ENCODE measurements at regions not wholly inside any gene's neighbourhood (a gene's known extent, or its start where the extent isn't known, plus 50 kb on each side); places are given as distances from the start of the nearest gene placed in this dataset.

- no peak for DNase-seq
Observed at GRCh38 chr1:182147951-182148350, 86.4 kb upstream of the ZNF648 start.

DNA sequence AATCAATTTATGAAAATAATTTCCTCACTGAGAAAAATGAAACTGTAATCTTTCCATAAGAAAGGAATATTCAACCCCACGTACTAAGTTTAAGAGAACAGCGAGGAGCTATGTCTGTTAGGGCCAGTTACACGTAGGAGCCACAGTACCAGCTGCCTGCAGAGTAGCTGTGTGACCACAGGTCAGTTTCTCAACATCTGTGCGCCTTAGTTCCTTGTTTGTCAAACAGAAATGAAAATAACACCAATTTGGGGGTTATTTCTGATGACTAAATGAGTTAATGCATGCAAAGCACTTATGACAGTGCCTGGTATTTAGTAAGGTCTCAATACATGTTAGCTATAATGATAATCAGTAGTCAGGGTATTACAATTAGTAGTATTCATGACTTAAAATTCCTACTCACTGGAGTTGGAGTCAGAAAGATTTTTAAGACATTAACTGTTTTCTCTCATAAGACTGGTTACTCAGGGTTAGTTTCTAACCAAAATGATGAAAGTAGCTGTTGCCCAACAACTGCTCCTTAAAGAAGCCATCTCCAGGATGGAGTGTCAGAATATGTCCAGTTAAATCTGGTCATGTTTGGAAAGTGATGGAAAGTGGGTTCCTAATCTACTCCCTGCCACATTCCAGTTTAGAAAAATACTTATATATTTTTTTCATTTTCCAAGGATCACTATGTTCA, 85.8 kb upstream of the ZNF648 start:
- DNase-seq = no peak

DNA sequence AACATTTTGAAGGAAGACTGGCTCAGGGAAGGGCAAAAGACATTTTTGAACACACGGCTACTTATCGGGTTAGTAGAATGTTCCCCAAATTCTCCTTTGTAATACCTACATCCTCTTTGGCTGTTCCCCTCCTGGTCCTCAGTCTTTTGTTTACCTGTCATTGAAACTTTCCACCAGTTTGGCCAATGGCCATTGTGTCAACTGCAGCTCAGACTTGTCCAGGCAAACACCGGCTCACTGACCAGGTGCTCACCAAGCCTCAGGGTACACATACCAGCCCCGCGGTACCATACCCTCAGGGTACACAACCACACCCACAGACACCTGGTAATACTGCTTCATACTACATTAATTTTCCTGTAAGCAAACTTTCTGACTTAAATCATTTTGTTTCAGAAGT, 84.8 kb upstream of the ZNF648 start:
- no peak for DNase-seq

DNA sequence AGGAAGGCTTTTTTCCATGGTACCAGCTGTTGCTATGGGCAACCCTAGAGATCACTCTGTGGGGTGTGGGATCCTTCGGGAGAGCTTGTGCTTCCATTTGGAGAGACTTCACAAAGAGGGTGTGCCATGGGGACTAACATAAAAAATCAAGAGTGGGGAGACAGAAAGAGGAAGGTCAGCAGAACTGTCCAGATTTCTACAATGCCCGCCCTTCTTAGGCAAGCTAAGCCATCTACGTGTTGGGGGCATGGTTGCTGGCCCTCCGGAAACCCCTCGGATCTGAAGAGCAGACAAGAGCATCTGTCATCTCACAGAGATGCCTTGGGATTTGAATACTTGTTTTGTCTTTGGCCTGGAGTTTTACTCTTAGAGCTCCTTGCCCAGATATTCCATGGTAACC, 83.9 kb upstream of the ZNF648 start:
- no peak for DNase-seq

- no peak for DNase-seq
Observed at GRCh38 chr1:182144646-182145030, 83.1 kb upstream of the ZNF648 start.

DNA sequence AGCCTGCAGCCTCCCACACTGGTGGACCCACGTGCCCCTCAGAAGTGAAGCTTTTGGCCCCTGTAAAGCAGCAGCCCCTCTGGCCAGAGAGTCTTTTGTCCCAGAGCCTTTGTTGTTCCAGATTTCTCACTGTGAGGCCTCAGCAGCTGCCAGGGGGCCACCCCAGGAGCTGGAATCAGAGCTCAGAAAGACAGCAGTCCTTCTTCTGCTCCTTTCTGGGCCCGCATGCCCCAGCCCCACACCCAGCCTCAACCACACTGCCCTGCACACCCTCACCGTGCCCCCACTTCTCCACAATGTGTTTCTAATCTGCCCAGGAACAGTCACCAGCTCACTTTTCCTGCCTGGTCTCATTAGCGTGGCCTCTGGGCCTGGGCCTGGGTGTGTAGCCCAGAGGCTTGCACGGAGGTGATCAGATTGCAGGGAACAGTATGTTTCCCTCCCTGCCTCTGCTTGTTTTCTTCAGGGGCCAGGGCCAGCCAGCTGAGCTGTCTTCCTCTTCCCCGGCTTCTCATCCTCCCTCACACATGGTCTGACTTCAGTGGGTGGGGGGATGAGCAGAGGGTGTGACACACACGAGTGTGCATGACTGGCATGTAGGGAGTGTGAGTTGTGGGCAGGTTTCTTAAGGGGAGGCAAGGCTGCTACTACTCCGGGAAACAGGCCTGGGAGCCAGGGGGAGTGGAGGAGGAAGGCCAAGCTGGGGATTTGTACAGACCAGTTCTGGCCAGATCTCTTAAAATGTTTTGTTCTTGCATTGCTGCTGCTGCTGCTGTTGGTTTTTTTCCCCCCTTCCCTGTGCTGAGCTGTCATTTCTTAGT, 82.5 kb upstream of the ZNF648 start:
- no peak for DNase-seq

DNA sequence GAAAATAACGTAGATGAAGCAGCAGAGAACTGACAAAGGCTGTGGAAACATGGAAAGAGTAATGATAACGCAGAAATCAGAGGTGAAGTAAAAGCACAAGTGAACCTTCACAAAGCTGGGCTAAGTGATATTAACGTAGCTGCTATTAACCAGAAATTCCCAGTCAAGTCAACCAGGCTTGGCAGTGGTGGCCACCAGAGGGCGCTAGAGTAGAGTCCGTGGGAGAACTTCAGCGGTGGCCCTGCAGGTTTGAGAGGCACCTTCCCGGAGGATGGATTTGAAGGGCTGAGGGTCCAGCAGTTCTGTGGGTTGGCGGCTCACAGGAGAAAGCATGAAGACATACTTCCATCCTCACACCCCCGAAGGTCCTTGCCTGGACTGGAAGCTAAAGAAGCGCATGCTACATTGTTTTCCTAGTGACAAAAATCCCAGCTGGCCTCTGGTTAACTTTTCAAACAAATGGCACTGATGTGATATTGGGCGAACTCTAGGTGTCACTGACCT, 81.7 kb upstream of the ZNF648 start:
- DNase-seq = peak; percentile 85

DNA sequence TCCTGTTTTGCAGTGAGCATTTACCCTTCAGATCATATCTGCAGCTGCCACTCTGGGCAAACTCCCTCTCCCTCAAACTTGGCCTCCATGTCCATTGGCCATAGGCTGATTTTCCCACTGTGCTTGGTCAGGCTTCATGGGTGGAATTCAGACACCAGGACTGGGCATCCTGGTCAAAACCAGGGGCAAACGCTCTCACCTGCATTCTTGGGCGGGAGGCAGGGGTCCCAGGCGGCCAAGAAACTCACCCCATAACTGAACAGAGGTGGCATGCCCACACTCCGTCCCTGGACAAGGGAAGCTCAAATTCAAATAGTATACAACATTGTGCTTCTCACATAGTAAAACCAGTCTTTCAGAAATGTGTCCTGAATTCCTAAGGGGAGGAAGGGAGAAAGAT, 81.1 kb upstream of the ZNF648 start:
- no peak for DNase-seq

GRCh38 chr1:182141040-182141439, 79.5 kb upstream of the ZNF648 start:
- no peak for DNase-seq

GRCh38 chr1:182139496-182139895, 78.0 kb upstream of the ZNF648 start:
- peak; percentile 57 for DNase-seq

DNA sequence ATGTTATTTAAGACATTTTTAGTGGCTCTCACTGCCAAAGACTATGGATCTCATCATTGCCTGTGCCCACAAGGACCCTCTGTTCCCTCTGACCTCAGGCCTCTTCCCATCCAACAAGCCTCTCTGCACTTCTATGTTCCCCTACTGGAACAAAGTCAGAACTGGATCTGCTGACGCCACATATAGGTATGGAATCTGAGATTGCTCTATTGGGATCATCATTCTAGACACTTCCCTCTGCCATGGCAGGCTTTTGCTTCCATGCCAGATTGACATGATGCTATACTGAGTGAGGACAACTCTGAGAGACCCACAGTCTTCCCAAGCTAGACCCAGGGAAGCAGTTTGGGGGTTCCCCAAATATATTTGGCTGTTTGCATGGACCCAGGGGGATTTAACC, 76.0 kb upstream of the ZNF648 start:
- DNase-seq = no peak

DNA sequence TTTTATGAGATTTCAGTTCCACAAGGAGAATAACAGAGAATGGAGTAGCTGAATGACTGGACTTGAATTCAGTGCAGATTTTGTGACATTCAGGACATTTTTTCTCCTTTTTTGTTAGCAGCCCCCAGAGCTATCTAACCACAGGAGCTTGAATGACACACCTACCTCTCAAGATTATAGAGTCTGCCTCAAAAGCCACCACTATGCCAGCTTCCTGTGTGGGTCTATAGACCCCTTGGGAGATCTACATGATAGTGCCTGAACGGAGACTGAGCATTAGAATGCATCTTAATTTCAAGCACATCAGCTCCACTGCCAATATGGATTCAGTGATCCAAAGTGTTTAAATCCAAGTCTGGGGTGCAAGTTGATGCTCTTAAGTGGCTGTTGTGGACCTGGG, 74.4 kb upstream of the ZNF648 start:
- DNase-seq = no peak

- DNase-seq = no peak
Observed at GRCh38 chr1:182134257-182134656, 72.7 kb upstream of the ZNF648 start.

DNA sequence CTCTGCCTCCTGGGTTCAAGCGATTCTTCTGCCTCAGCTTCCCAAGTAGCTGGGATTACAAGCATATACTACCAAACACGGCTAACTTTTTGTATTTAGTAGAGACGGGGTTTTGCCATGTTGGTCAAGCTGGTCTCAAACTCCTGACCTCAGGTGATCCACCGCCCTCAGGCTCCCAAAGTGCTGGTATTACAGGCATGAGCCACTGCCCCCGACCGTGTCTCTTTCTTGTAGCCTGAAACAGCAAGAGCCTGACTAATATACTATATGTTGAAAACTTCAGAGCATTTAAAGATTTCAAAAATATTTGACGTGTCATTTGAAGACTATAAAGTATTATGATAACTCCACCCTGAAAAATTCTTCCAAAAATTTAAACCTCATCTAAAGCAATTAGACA, 71.7 kb upstream of the ZNF648 start:
- DNase-seq = no peak

DNA sequence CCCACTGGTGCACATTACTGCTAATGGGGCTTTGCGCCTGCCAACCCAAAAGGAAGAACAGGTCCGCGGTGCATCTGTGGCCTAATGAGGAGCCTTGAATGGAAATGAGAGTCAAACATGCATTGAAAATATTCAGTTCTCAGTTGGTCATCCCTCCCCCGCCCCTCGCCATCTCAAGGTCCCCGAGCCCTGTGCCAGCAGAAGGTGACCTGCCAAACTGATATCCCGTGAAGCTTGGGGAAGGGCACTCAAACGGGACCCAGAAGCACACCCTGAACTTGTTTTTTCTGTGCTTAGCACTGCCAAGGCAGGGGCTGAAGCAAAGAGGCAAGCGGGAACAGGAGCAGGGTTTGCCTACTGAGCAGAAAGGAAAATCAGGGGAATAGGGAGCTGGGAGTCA, 67.9 kb upstream of the ZNF648 start:
- no peak for DNase-seq

- DNase-seq = no peak
Observed at GRCh38 chr1:182128502-182128901, 67.0 kb upstream of the ZNF648 start.

- DNase-seq = no peak
Observed at GRCh38 chr1:182127656-182128055, 66.1 kb upstream of the ZNF648 start.

- no peak for DNase-seq
Observed at GRCh38 chr1:182126272-182126800, 64.8 kb upstream of the ZNF648 start.

DNA sequence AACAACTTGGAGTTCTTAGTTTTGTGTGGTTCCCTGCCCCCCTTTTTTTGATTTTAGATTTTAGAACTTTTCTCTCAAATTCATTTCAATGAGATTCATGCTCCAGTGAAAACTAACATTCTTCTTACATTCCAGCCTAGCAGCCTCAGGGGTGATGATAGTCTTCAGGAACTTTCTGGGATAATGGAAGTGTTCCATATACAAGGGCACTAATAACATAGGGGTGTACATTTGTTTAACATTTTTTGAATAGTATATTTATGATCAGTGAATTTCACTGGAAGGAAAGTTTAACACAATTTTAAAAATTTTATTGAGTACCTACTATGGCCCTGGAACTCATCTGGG, 61.4 kb upstream of the ZNF648 start:
- DNase-seq = no peak

GRCh38 chr1:182122256-182122912, 60.9 kb upstream of the ZNF648 start:
- DNase-seq = no peak

DNA sequence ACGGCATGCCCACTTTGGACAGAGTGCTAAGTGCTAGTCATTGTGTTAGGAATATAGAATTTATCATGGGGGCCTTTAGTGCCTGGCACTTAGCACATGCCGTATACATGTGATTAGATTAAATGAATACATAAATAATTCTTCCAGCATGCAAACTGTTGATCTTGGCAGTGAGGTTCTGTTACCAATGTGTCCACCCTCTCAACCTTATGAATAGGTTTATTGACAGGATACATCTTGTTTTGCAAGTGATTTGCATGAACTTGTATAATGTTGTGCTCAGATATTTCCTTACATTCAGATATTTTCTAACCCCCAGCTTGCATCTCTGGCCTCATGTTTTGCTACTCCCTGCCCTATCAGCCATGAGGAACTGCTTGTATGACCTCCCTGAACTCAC, 60.3 kb upstream of the ZNF648 start:
- no peak for DNase-seq

- DNase-seq = no peak
Observed at GRCh38 chr1:182120411-182121258, 59.1 kb upstream of the ZNF648 start.

DNA sequence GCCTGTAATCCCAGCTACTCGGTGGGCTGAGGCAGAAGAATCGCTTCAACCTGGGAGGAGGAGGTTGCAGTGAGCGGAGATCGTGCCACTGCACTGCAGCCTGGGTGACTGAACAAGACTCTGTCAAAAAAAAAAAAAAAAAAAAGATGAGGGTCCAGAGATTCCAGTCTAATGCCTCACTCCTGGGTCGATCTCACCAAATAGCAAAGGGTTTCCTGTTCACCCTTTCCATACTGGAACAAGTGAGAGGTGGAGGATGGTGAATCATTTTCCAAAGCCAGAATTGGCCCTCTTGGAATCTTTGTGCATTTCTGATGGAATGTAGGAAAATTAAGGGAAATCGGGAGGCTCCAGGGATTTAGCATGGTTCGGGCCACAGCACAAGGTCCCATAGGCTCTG, 58.1 kb upstream of the ZNF648 start:
- DNase-seq = no peak
